Transverse colon (tissue), 3 donors: ENCODE measurements at regions not wholly inside any gene's neighbourhood (a gene's known extent, or its start where the extent isn't known, plus 50 kb on each side); places are given as distances from the start of the nearest gene placed in this dataset.

ENCODE experiments used
- CTCF ChIP-seq, 5 experiments: fragments of 200-600 bp in 3 of 5; fragments of 450-650 bp in 2 of 5; sonication (generic) in 3 of 5; IDR thresholded peaks; 1 replicate in 2 of 5; 2 replicates in 3 of 5; pipeline ENCODE4 v1.5.1; 2016 to 2017; ENCODE audit warnings: antibody characterized with exemption in 5 of 5, inconsistent platforms in 3 of 5, mild to moderate bottlenecking in 2 of 5, moderate library complexity in 1 of 5
- POLR2A ChIP-seq: fragments of 450-650 bp; IDR thresholded peaks from one replicate; pipeline ENCODE4 v1.6.1; 2016; ENCODE audit warnings: antibody characterized with exemption, mild to moderate bottlenecking, moderate library complexity

DNA sequence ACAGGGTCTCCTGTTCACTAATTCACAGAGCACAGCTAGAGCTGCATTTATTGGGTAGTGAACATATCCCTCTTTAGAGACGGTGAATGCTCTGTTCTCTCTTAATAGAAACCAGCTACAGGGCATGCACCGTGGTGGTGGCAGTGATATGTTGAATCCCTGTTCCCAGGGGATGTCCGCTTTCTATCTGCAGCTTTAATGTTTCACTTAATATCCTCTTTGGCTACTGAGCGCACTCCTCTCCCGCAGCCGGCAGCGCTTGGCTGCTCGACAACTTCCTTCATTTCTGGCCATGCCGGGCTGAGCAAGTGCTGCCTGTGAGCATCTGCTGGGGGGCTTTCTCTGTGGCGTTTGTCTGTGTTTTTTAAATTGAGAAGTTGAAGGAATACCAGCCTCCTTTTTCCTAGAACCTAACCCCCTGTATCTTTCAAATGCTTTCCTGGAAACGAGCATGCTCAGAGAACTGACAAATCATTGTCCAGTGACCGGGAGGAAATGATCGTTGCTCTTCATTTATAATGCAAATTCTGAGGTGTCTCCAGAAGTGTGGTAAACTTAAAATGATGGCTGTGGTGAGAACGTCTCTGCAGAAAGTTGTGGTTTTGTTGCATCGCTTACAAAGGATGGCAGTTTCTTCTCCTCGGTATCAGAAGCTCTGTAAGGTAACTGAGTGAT is 297.9 kb downstream of the UTRN start:
- TF ChIP-seq POLR2A (no peak), CTCF (IDR thresholded peaks at IDR 0.05) (no peak)
